ENCODE measurements at regions not wholly inside any gene's neighbourhood (a gene's known extent, or its start where the extent isn't known, plus 50 kb on each side); places are given as distances from the start of the nearest gene placed in this dataset.

GRCh38 chr12:87509237-87509820 lies 519.9 kb downstream of the C12orf50 start:
- H3K4me1 ChIP-seq (ENCODE audit: control insufficient read depth in 1 of 2, insufficient read depth in 2 of 2, low read length in 2 of 2), result no peaks in the 10 kb centered on the region
- intact Hi-C loops (cut with micrococcal nuclease), result no loop called here
- H3K27ac ChIP-seq (ENCODE audit: low read depth in 1 of 2, low read length in 2 of 2), result no peak overlapping the region
- H3K9me3 ChIP-seq (replicated peaks in 1 of 2; ENCODE audit: control insufficient read depth in 1 of 2, insufficient read depth in 1 of 2, low read length in 2 of 2), result peaks cover 0 to 4% of the 10 kb centered on the region in 2 donors
- H3K79me2 ChIP-seq (ENCODE audit: insufficient read depth, low read length), result no peaks in the 10 kb centered on the region
- no peaks in the 10 kb centered on the region for H3K27me3 Mint-ChIP-seq (ENCODE audit: low read depth in 3 of 3)
- H3K4me3 Mint-ChIP-seq, result no peak overlapping the region
- H3K9ac ChIP-seq (ENCODE audit: insufficient read depth, low read length, poor library complexity, severe bottlenecking), result no peak overlapping the region
- peaks cover 0 to 8% (median 3%) of the 10 kb centered on the region in 7 donors for H3K9me3 Mint-ChIP-seq
- H3K4me2 ChIP-seq (replicated peaks; ENCODE audit: extremely low read depth, low read length, poor library complexity, severe bottlenecking), result no peak overlapping the region
- H3K27ac Mint-ChIP-seq, result no peak overlapping the region
- TF ChIP-seq, protein P1, sequence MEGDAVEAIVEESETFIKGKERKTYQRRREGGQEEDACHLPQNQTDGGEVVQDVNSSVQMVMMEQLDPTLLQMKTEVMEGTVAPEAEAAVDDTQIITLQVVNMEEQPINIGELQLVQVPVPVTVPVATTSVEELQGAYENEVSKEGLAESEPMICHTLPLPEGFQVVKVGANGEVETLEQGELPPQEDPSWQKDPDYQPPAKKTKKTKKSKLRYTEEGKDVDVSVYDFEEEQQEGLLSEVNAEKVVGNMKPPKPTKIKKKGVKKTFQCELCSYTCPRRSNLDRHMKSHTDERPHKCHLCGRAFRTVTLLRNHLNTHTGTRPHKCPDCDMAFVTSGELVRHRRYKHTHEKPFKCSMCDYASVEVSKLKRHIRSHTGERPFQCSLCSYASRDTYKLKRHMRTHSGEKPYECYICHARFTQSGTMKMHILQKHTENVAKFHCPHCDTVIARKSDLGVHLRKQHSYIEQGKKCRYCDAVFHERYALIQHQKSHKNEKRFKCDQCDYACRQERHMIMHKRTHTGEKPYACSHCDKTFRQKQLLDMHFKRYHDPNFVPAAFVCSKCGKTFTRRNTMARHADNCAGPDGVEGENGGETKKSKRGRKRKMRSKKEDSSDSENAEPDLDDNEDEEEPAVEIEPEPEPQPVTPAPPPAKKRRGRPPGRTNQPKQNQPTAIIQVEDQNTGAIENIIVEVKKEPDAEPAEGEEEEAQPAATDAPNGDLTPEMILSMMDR (IDR thresholded peaks at IDR 0.05), result no peak
- no peaks in the 10 kb centered on the region for H4K20me1 ChIP-seq (ENCODE audit: insufficient read depth, low read length)
- H3K4me1 Mint-ChIP-seq, result no peaks in the 10 kb centered on the region
- H3K36me3 ChIP-seq (replicated peaks in 1 of 2; ENCODE audit: control insufficient read depth in 1 of 2, insufficient read depth in 2 of 2, low read length in 2 of 2), result no peaks in the 10 kb centered on the region
- H3K4me3 ChIP-seq (replicated peaks in 1 of 3; ENCODE audit: low read depth in 2 of 3, low read length in 3 of 3), result no peak overlapping the region
- no peaks in the 10 kb centered on the region for H3K36me3 Mint-ChIP-seq
- no peak for DNase-seq
- no peak overlapping the region for H2AFZ ChIP-seq (ENCODE audit: insufficient read depth, low read depth, low read length, poor library complexity, severe bottlenecking)
- H3K27me3 ChIP-seq (ENCODE audit: control insufficient read depth in 2 of 2, insufficient read depth in 2 of 2, low read length in 2 of 2), result no peaks in the 10 kb centered on the region

DNA sequence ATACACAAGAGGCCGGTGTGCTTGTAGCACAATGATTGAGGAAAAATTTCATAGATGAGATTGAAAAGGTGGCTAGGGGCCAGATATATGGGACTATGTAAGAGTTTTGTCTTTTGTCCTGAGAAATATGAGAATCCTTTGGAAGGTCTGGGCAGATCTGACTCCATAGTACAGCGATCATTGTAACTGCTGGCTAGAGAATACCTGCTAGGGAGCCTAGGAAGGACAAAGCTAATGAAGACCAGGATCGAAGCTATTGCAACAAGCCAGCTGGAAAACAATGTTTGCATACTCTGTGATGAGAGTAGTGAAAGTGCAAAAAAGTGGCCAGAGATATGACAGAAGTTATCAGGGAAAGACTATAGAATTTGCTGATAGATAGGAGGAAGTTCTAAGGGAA lies 537.6 kb downstream of the C12orf50 start:
- no peak overlapping the region for H3K27ac ChIP-seq (ENCODE audit: low read depth in 1 of 2, low read length in 2 of 2)
- no peaks in the 10 kb centered on the region for H3K4me1 Mint-ChIP-seq
- no peak for DNase-seq
- no peaks in the 10 kb centered on the region for H4K20me1 ChIP-seq (ENCODE audit: insufficient read depth, low read length)
- H3K4me3 ChIP-seq (replicated peaks in 1 of 3; ENCODE audit: low read depth in 2 of 3, low read length in 3 of 3), result no peak overlapping the region
- H3K36me3 ChIP-seq (replicated peaks in 1 of 2; ENCODE audit: control insufficient read depth in 1 of 2, insufficient read depth in 2 of 2, low read length in 2 of 2), result no peaks in the 10 kb centered on the region
- H3K27ac Mint-ChIP-seq, result no peak overlapping the region
- no peak overlapping the region for H3K4me3 Mint-ChIP-seq
- peaks cover 6 to 9% of the 10 kb centered on the region in 2 donors for H3K9me3 ChIP-seq (replicated peaks in 1 of 2; ENCODE audit: control insufficient read depth in 1 of 2, insufficient read depth in 1 of 2, low read length in 2 of 2)
- no peaks in the 10 kb centered on the region for H3K79me2 ChIP-seq (ENCODE audit: insufficient read depth, low read length)
- no peaks in the 10 kb centered on the region for H3K27me3 Mint-ChIP-seq (ENCODE audit: low read depth in 3 of 3)
- H3K27me3 ChIP-seq (ENCODE audit: control insufficient read depth in 2 of 2, insufficient read depth in 2 of 2, low read length in 2 of 2), result no peaks in the 10 kb centered on the region
- TF ChIP-seq, protein P1 (IDR thresholded peaks at IDR 0.05), result no peak
- no peak overlapping the region for H3K9ac ChIP-seq (ENCODE audit: insufficient read depth, low read length, poor library complexity, severe bottlenecking)
- H3K4me1 ChIP-seq (ENCODE audit: control insufficient read depth in 1 of 2, insufficient read depth in 2 of 2, low read length in 2 of 2), result no peaks in the 10 kb centered on the region
- 81% methylated on average over 3 of the region's 3 CpGs for WGBS (ENCODE audit: insufficient coverage)
- H3K9me3 Mint-ChIP-seq, result peaks cover 0 to 11% (median 3%) of the 10 kb centered on the region in 7 donors
- H2AFZ ChIP-seq (ENCODE audit: insufficient read depth, low read depth, low read length, poor library complexity, severe bottlenecking), result no peak overlapping the region
- no peaks in the 10 kb centered on the region for H3K36me3 Mint-ChIP-seq
- no peak overlapping the region for H3K4me2 ChIP-seq (replicated peaks; ENCODE audit: extremely low read depth, low read length, poor library complexity, severe bottlenecking)
- intact Hi-C loops (cut with micrococcal nuclease), result no loop called here

Measured in CD14-positive monocyte (primary cell).